ENCODE measurements at regions not wholly inside any gene's neighbourhood (a gene's known extent, or its start where the extent isn't known, plus 50 kb on each side); places are given as distances from the start of the nearest gene placed in this dataset.

DNA sequence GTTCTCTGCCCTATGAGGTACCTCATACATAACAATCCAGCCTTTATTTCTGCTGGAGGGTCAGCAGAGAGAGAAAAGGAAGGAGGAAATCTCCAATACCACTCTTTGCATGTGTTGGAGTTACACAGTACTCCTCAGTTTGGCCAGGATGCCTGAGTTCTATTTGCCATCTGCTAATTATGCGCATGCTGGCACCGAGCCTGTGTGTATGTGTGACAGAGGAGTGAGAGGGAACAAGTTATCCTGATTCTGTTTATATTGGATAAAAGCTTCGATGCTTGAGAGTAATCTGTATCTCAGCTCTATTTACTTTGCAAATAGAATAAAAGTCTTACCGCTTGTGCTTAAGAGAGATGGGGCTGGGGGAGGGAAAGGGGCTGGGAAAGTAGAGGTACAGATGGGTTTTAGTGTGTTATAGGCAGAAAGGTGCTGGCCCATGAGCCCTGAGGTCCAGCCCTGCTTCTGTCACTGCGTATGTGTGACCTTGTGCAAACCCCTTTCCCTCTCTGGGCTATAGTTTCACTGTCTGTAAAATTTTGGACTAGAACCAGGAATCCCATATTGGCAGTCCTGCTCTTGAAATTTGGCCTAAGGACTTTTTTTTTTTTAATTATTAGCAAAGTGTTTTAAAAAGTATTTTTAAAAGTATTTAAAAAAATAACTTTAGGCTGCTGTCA, 54.5 kb upstream of the PLXNA2 start:
- no peak for DNase-seq (ENCODE audit: low read depth)

DNA sequence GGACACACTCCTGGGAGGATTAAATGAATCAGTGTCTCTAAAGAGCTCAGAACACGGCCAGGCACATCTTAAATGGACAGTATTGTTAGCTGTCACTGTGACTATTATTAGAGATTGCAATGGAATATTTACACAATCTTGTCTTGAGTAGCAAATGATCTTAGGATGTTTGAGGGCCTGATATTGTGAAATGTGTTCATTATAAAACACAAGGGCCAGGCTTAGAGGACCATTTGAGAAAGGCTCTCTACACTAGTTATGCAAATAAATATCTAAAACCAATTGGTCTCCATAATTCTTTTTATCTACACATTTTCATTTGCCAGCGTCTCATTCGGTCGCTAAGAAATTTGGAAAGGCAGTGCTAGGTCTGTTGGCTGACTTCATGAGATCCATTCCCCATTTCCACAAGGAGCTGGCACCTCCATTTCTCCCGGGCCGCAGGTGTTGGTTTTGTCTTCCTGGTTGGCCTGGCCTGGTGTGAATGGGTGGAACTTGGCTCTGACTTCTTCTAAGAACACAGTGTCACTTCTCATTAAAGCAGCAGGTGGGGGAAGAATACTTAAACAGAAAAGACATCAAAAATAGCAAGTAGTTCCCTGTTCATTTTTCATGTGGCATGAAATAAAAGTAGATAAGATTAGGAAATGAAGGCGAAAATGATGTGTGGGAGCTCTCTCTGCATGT, 56.0 kb upstream of the PLXNA2 start:
- no peak for DNase-seq (ENCODE audit: low read depth)

DNA sequence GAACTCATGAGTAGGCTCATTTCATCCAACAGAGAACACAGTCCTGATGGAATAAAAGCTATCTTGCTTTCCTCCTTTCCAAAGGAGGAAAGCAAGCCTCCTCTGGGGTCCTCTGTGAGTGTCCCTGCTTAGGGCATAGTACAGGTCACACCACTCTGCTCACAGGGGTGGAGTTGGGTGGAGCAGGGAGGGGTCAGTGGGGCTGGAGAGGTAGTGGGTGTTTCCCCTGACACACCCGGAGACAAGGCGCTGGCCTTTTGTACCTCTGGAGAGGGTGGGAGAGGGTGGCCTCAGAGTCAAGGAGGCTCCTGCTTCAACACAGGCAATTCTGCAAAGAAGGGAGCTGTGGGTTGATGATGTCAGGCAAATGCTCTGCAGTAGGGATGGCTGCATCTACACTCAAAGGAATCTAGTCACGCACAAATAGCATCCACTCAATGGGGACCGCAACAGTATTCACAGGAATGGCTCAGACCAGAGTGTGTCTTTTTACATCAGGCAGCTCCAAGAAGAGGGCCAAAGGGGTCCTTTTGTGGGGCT, 58.6 kb upstream of the PLXNA2 start:
- no peak for DNase-seq (ENCODE audit: low read depth)

DNA sequence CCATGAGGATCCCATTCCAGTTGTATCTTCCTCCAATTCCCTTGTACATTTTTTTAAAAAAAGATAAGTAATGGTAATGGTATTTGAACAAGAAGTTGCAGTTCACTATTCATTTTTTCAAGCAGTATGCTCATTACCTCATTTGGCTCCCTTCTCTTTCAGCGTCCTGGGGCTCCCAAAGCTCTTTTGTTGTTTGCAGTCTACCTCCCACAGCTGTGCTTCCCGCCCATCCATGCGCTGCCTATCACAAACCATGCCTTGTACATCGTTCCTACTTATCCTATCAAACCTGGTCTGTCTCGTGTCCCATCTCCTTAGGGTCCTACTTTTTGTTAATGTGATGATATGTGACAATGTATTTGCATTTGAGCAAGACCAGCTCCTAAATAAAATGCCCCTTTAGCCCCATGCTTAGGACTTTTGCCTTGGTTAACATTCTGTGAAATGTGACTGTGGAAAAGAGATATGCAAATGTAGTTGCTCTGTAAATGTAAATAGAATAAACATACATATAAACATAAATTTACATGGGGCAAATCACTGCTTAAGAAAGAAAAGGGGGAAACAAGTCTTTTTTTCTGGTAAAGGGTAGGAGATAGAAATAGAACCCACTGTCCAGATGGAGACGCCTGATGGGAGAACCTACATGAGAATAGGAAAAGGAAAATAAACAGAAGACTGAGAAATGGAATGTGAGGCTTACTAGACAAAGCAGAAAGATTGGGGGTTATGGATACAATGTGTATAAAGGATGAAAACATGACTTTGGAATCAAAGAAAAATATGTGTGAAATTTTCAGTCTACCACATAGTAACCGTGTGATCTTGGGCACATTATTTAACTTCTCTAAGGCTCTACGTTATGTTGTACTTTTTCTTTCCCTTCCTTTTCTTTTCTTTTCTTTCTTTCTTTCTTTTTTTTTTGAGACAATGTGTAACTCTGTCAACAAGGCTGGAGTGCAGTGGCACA, 59.8 kb upstream of the PLXNA2 start:
- DNase-seq (ENCODE audit: low read depth), result no peak

DNA sequence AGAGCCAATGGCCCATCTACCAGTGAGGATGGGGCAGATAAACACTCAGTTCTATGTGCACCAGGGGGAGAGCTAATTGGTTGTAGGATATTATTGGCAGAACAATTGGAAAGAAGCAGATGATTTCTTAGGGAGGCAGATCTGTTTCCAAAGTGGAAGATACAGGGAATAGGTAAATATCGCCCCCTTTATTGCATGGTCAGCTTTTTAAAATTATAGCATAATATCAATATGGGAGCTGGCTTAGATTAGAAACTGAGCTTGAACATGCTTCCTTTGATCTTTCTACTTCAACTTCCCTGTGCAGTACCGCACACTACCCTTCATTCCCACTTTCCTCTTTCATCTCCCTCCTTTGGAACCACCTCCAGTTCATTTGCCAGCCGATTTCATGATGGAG, 64.0 kb upstream of the PLXNA2 start:
- DNase-seq (ENCODE audit: low read depth), result no peak

DNA sequence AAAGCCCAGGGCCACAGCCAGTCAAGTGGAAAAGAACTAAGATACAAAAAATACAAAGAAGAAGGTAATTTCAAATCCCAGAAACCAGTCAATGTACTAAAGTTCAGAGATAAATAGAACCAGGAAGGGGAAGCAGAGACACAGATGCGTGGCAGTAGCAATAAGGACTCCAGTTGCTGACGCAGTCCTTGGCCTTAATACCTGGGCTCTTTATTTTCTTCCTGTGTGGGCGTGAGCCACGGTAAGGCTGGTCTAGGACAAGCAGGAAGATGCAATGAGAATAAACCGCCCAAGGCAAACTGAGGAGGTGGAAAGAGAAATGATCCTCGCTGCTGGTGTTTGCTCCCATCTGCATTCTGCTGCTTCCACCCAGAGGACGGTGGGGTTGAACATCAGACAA, 65.6 kb upstream of the PLXNA2 start:
- DNase-seq (ENCODE audit: low read depth), result no peak

DNA sequence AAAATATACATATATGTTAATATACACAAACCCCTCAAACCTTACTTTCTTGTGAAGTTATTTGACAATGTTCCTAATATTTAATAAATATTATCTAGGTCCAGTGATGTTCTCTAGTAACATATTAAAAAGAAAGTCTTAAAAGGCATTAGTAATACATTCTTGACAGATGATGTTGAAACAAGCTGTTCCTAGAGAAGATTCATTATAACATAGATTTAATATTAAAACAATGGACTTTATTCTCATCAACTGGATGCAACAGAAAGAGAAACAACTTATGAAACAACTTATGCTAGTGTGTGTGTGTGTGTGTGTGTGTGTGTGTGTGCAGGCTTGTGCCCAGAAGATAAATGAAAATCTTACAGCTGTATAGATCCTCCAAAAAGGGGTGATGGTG, 68.5 kb upstream of the PLXNA2 start:
- DNase-seq (ENCODE audit: low read depth), result no peak

DNA sequence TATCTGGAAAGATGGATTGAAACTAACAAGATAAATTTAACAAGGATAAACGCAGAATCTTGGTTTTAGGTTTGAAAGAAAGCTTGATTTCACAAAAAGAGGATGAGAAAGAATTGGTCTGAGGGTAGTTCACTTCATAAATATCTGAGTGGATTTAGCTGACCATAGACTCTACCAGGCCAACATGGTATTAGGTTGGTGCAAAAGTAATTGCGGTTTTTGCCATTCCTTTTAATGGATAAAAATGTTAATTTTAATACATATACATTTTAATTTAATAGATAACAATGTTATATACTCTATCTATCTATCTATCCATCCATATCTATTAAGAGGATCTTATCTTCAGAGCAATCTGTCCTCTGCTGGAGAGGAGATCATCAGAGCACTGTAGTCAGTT, 70.2 kb upstream of the PLXNA2 start:
- no peak for DNase-seq (ENCODE audit: low read depth)

DNA sequence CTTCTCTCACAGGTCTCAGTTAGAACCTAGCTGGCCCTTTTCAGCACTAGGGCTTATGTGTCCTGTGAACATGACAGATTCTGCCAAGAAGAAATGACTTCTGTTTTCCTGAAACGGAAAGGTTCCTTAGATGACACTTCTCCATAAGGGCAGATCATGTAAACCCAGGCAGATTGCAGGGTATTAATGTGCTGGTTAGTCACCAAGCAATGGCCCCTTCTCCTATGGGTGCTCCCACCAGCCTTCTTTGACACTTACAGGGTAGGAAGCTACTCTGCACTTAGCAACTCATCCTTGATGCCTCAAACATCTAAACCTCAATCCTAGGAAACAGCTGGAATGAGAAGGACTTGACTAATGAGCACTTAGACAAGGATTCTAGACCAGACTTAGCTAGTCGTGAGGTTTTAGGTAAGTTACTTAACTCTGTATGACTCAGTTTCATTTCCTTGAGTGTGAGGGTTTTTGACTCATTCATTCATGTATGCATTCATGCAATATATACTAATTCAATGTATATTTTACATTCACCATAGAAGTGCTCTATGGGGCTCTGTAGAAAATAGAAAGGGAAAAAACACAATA, 74.1 kb upstream of the PLXNA2 start:
- no peak for DNase-seq (ENCODE audit: low read depth)

DNA sequence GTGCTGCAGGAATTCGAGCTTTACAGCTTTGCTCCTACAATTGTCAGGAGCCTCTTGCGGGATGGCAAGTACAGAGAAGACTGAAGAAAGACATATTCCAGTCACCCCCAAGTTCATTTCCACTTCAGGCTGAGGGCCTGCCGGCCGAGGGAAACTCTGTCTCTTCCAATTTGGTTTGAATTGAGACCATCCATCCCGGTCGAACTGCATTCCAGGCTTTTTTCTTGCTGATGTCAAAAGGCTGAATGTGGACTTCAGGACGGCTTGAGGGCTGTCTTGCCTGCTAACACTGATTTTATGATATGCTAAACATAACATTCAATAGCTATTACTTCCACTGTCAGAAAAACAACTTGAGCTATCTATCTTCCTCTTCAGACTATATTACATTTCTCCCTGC, 79.8 kb upstream of the PLXNA2 start:
- DNase-seq (ENCODE audit: low read depth), result no peak

DNA sequence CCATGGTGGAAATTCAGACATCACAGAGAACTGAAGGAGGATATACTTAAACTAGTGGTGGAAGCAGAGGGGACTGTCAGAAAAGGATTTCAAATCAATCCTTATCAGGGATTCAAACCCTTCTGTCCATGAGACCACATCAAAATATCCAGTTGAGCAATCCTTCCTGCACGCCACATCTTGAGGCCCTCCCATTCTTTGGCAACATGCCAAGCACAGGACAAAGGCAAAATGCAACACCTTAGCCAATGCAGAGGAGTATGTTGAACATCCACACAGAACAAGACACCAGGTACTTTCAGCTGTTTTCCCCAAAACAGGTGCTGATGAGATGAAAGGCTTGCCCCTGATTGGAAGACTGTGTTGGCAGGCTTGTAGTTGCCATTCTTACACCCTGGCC, 81.8 kb upstream of the PLXNA2 start:
- no peak for DNase-seq (ENCODE audit: low read depth)

DNA sequence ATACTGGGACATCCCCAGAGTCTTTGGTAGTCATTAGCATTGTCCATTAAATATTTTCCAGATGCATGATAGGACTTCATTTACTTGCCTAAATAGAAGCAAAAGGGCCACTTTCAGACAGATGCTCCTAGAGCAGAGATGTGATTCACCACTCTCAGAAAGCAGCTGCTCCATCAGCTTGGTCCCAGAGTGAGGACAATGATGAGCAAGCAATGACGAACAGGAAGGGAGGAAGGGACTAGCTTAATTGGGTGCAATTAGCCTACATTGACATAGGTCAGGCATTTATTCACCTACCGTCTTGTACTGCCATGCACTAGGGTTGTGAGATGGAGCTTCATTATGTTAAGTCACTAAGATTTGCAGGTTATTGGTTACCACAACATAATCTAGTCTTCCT, 85.1 kb upstream of the PLXNA2 start:
- DNase-seq (ENCODE audit: low read depth), result no peak

DNA sequence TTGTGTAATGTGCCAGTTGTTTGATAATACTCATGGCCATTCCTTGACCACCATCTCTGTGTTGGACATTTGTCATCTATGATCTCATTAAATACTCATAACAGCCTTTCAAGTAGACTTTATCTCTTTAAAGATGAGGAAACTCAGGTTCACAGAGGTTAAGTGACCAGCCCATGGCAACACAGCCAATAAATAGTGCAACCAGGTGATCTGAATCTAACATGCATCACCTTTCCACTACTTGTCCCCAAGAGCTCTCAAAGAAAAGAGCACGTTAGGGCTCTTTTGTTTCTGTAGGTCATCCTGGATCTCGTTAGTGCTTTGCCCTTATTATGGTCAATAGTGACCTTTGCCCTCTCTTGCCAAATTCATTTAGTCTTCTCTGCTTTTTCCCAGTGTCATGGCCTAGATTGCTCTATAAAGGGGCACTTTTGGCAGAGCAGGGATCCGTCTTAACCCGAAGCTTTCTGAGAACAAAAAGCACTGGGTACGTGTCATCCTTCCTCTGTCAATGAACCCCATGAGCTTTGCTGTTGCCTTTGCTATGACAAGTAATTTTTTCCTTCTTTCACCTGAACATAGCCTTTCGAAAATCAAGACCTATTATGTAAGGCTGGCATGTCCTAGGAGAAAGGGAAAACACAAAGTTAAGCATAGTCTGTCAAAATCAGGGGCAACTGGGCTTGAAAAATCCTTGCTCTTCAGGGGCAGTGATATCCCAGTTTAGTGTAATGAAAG, 88.0 kb upstream of the PLXNA2 start:
- DNase-seq (ENCODE audit: low read depth), result no peak

DNA sequence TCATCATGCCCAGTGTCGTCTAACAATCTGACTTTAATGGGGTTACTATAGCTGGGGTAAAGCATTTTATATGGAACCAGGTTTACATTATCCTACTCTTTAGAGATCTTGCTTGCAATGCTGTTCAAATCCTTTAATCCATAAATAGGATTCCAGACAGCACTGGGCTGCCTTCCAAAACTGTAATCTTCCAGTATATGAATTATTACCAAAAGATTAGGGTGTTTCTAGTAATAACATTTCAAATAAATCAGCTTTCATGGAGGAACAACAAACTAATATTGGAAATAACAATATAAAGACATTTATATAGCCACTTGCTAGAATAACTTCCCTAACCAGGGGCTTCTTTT, 88.6 kb upstream of the PLXNA2 start:
- DNase-seq (ENCODE audit: low read depth), result no peak

DNA sequence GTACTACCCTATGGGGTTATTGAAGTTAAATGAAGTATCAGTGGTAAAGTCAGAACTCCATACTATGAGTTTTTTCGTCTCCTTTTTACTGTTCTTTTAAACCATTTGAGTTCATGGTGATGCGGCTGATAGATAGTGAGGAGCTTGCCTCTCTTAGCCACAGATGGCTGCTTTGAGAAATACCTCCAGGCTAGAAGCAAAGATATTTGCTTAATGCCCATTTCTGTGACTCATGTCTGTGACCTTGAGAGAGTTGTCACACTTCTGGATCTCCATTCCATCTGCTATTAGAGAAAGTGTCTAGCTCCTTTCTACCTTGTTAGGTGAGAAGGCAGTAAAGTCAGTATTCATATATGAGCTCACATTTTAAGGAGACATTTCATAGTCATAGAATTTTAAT, 89.5 kb upstream of the PLXNA2 start:
- no peak for DNase-seq (ENCODE audit: low read depth)

DNA sequence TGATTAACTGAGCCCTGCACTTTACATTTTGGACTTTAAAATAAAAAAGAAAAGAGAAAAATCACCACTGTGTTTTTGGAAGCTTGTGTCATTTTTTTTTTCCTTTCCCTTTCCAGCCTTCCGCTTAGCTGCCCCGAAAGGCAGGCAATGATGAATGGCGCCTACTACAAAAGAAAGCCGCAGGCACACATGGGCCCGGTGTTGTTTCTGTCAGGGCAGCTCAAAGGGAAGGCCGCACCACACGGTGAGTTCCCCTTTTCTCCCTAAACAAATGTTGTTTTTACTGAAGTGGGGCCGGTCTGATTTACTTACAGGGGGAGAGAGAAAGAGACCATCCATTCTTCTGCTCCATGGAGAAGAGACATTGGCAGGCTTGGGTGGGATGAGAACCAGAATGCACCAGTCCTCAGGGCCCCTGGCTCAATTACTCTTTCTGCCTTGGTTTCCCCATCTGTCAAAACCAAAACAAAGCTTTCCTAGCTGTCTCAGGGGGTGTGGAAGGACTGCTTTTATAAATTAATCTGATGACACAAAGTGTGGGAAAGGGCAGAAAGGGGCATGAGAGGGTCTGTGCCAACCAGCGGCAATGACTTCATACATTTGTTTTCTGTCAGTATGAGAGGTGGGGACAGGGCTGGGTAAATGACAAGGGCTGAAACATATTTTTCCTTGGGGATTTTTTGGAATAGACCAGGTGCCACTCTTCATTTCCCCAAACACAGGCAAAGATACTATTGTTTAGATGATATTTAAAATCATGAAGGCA, 91.4 kb upstream of the PLXNA2 start:
- DNase-seq (ENCODE audit: low read depth), result no peak

DNA sequence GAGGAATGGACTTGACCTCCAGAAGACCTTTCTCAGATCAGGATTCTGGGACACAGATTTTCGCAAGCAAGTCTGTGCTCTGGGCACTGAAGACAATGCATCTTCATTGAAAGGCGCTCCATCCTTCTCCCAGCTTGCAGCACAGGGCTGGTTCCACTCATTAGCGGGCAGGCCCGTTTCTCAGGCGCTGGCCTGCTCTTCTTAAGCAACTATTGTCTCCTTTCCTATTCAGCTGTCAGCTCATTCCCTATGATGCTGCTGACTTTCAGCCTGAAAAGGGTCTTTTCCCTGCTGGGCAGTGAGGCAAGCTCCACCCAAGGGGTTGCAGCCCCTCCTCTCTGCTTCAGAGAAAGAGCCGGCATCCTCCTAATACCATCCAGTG, 91.9 kb upstream of the PLXNA2 start:
- no peak for DNase-seq (ENCODE audit: low read depth)

DNA sequence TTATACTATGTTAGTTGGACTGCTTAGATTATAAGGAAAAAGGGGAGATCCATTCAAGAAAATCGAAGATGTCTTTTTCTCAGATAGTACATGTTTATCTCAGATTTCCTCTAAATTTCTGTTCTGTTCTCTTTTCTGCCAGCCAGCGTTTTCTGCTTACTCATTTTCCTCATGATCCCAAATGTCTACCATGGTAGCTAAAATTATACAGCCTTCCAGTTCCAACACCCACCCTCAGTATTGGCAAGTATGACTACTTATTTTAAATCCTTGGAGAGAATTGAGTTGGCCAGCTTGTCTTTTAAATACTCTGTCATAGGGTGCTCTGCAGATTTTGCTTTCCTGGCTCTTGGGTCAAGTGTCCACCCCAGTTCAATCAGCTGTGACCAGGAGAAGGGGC, 95.7 kb upstream of the PLXNA2 start:
- DNase-seq (ENCODE audit: low read depth), result no peak

DNA sequence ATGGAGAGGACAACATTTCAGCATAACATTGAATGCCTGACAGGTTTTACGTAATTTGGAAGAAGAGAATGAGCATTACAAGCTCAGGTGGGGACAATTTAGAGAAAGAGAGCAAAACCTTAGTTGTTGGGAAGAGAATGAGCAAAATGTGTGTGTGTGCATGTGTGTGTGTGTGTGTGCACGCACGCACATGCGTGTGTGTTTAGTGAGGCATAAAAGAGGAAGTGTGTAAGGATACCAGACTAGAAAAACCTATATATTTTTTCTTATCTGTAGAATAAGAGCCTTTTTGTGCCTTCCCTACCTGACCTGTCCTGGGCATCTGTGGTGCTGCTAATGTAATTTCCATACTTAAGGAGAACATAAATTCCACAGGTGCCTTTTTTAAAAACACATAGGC, 99.0 kb upstream of the PLXNA2 start:
- no peak for DNase-seq (ENCODE audit: low read depth)

DNA sequence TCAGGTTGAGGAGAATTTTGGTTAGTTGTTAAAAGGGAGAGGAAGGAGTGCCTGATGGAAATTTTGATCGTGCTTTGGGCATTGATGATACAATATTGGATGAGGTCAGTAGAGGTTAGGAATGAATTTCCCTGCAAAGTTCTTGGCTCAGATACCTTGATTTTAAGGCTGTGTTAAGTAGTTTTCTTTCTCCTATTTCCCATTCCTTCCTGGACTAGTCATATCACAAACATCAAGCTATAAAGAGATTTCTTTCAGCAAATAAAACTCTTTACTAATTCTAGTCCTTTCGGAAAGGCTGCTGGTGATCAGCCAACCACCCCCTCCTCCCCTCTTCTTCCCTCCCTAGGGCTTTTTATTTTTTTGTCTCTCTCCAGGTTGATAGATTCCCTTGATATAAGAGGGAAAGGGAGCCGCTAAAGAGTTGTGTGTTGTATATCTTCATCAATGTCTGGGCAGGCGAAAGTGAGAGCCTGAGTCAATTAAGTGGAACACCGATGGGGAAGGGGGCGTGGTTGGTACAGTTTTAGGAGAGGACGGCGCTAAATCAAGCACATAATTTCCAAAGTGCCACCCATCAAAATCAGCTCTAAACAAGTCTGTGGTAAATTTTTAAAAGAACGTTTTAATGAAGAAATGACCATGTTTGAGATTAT, 100.1 kb upstream of the PLXNA2 start:
- DNase-seq (ENCODE audit: low read depth), result no peak
